ENCODE measurements at regions not wholly inside any gene's neighbourhood (a gene's known extent, or its start where the extent isn't known, plus 50 kb on each side); places are given as distances from the start of the nearest gene placed in this dataset.

- TF ChIP-seq POLR2AphosphoS5 (IDR thresholded peaks at IDR 0.05): no peak
- no peak for TF ChIP-seq POLR2A (IDR thresholded peaks at IDR 0.05)
- TF ChIP-seq CTCF (IDR thresholded peaks at IDR 0.05): no peak
Measured at GRCh38 chr18:52200921-52201663, 138.9 kb upstream of the DCC start.
